A549 (cell line): ENCODE measurements at regions not wholly inside any gene's neighbourhood (a gene's known extent, or its start where the extent isn't known, plus 50 kb on each side); places are given as distances from the start of the nearest gene placed in this dataset.
"Not testable (repeated sequence)": the region's sequence is repeated elsewhere in the genome, so short reads cannot be mapped to it uniquely, and the experiment has no call there.

Experiments used
- CTCF ChIP-seq: fragments of >200 bp; sonication (Bioruptor Twin); formaldehyde crosslinking; IDR thresholded peaks from 3 replicates; pipeline ENCODE4 v1.5.1; 2016
- EP300 ChIP-seq, 2 experiments: fragments of >200 bp; sonication (Bioruptor Twin); formaldehyde crosslinking; IDR thresholded peaks; 2 replicates in 1 of 2; 3 replicates in 1 of 2; pipeline ENCODE4 v1.6.1; 2016 to 2017
- MAX ChIP-seq: IDR thresholded peaks from 2 replicates; pipeline ENCODE4 v1.6.1; 2012

DNA sequence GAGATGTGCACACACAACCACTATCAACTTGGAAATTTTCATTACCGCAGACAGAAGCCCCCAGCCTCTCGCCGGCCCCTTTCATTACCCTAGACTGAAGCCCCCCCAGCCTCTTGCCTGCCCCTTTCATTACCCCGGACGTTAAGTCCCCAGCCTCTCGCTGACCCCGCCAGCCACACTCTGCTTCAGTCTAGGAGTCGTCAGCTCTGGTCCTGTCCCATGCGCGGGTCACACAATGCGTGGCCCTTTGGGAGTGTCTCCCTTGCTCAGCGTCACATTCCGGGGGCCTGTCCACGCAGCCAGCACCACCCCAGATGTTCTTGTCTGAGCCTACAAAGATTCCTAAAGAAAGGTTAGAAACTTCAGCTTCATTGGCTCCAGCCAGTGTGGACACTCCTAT lies 157.7 kb downstream of the LAT start:
- TF ChIP-seq CTCF; MAX; EP300 (IDR thresholded peaks at IDR 0.05): not testable (repeated sequence)
